Testis (tissue), 2 donors: ENCODE measurements at regions not wholly inside any gene's neighbourhood (a gene's known extent, or its start where the extent isn't known, plus 50 kb on each side); places are given as distances from the start of the nearest gene placed in this dataset.

Source experiments
- DNase-seq: peaks from one replicate; pipeline ENCODE4 v3.0.0-alpha.2; 2019
- H3K27ac ChIP-seq, 2 donors: fragments of 200-600 bp; sonication (generic); one replicate each; pipeline ENCODE4 v1.5.1; 2019
- H3K27me3 ChIP-seq: fragments of 200-600 bp; sonication (generic); one replicate; pipeline ENCODE4 v1.5.1; 2019
- H3K36me3 ChIP-seq: fragments of 200-600 bp; sonication (generic); one replicate; pipeline ENCODE4 v1.5.1; 2017; ENCODE audit warnings: low read depth; ENCODE audit errors: missing control alignments
- H3K4me1 ChIP-seq: fragments of 200-600 bp; sonication (generic); one replicate; pipeline ENCODE4 v1.5.1; 2019
- H3K4me3 ChIP-seq, 2 donors: fragments of 200-600 bp; sonication (generic); one replicate each; pipeline ENCODE4 v1.5.1; 2017 to 2019
- H3K9me3 ChIP-seq: fragments of 200-600 bp; sonication (generic); one replicate; pipeline ENCODE4 v1.5.1; 2017
- CTCF ChIP-seq, 3 experiments: fragments of 450-650 bp in 2 of 3; fragments of 200-600 bp in 1 of 3; sonication (generic) in 1 of 3; IDR thresholded peaks; one replicate each; pipeline ENCODE4 v1.5.1; 2016 to 2019; ENCODE audit warnings: antibody characterized with exemption in 3 of 3, mild to moderate bottlenecking in 2 of 3, moderate library complexity in 1 of 3
- POLR2A ChIP-seq: fragments of 450-650 bp; IDR thresholded peaks from one replicate; pipeline ENCODE4 v1.6.1; 2017; ENCODE audit warnings: antibody characterized with exemption, mild to moderate bottlenecking, moderate library complexity
- whole genome bisulfite sequencing, 2 donors: methylation state at CpG; one replicate each; pipeline ENCODE4 v1.1.5; 2018; 5-methylcytosine and 5-hydroxymethylcytosine counted together
- intact Hi-C: fragments of 100-400 bp; cut with DNase I; formaldehyde crosslinking; loops from one replicate; pipeline ENCODE4 v1.15.1; 2023; ENCODE audit warnings: low total_unique reads
- small RNA-seq, 2 donors: library from RNA; depleted of rRNA; stranded (forward); fragments of <200 nt; gene quantifications; one replicate each; pipeline ENCODE3, GENCODE V24; 2016

DNA sequence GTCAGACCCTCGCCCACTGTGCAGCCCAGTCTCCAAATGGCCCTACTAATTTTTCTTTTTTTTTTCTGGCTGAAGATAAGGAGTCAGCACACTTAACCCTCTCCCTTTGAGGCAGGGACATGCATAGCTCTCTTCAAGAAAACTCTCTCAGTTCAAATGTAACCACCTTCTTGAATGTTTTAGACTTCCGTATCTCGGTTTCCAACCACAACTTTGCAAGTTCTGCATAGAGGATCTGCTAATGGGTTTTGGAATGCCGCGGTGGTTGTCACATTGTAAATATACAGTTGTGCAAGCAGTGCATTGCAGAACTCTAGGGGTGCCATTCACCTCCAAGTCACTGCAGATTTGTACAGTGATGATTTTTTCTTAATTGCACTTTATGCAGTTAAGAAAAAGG, 59.4 kb upstream of the SLC35B3 start:
- no peak for TF ChIP-seq CTCF (IDR thresholded peaks at IDR 0.05)
- TF ChIP-seq POLR2A = no peak
- intact Hi-C loops = no loop called here
- H3K4me1 ChIP-seq = no peaks in the 10 kb centered on the region
- H3K27ac ChIP-seq = no peak overlapping the region
- H3K27me3 ChIP-seq = no peaks in the 10 kb centered on the region
- H3K9me3 ChIP-seq = no peaks in the 10 kb centered on the region
- no peak for DNase-seq
- H3K4me3 ChIP-seq = no peak overlapping the region
- 91 to 92% methylated on average over 5 of the region's 5 CpGs for WGBS, 2 donors
- no peaks in the 10 kb centered on the region for H3K36me3 ChIP-seq

- intact Hi-C loops = no loop called here
- Histone ChIP-seq H3K27me3 (no peaks in the 10 kb centered on the region), H3K4me3 (no peak overlapping the region), H3K36me3 (no peaks in the 10 kb centered on the region), H3K4me1 (no peaks in the 10 kb centered on the region), H3K27ac (no peak overlapping the region), H3K9me3 (no peaks in the 10 kb centered on the region)
- 70 to 78% methylated on average over 2 of the region's 2 CpGs for WGBS, 2 donors
- TF ChIP-seq CTCF (IDR thresholded peaks at IDR 0.05) (no peak), POLR2A (no peak)
- no peak for DNase-seq
These were observed 57.3 kb upstream of the SLC35B3 start for GRCh38 chr6:8492536-8493133.

Small RNA genes in the stretch of these regions (small RNA-seq; reads per million reads assigned to genes)
- 0 reads per million in 2 donors for gene RF02101
- 0 reads per million in 2 donors for gene RNU6ATAC21P
